Loucy (cell line): ENCODE measurements at regions not wholly inside any gene's neighbourhood (a gene's known extent, or its start where the extent isn't known, plus 50 kb on each side); places are given as distances from the start of the nearest gene placed in this dataset.

ENCODE experiments used
- CTCF ChIP-seq: fragments of 200-600 bp; sonication (generic); conservative IDR thresholded peaks from 2 replicates; pipeline ENCODE4 v1.5.1; 2014; ENCODE audit warnings: mild to moderate bottlenecking, antibody characterized with exemption, low read length
- EZH2phosphoT487 ChIP-seq: fragments of 200-600 bp; IDR thresholded peaks from 2 replicates; pipeline ENCODE4 v1.6.1; 2018; ENCODE audit warnings: antibody characterized with exemption, mild to moderate bottlenecking, moderate library complexity, borderline replicate concordance

- TF ChIP-seq CTCF (no peak), EZH2phosphoT487 (no peak)
Measured at GRCh38 chr13:104954210-104954609, 1581.3 kb downstream of the EFNB2 start.
